SHP77 treated with DMSO at 0.1 percent for 48 hours (cell line): ENCODE measurements at regions not wholly inside any gene's neighbourhood (a gene's known extent, or its start where the extent isn't known, plus 50 kb on each side); places are given as distances from the start of the nearest gene placed in this dataset.
"Not testable (repeated sequence)": the region's sequence is repeated elsewhere in the genome, so short reads cannot be mapped to it uniquely, and the experiment has no call there.

ENCODE experiments used
- DNase-seq: peaks from one replicate; lab custom pipeline; 2025; lab: John Stamatoyannopoulos, UW

- no peak for DNase-seq
Observed at GRCh38 chr4:14115106-14115505, 487.6 kb upstream of the BOD1L1 start.

- DNase-seq = no peak
Observed at GRCh38 chr4:14117575-14118238, 490.2 kb upstream of the BOD1L1 start.

- DNase-seq = no peak
Observed at GRCh38 chr4:14124816-14125215, 497.3 kb upstream of the BOD1L1 start.

GRCh38 chr4:14125375-14126129 lies 498.0 kb upstream of the BOD1L1 start:
- no peak for DNase-seq

GRCh38 chr4:14130551-14130950 lies 503.0 kb upstream of the BOD1L1 start:
- DNase-seq = no peak

- DNase-seq = no peak
Observed at GRCh38 chr4:14131335-14131734, 503.8 kb upstream of the BOD1L1 start.

- no peak for DNase-seq
Observed at GRCh38 chr4:14132301-14132700, 504.8 kb upstream of the BOD1L1 start.

- DNase-seq = no peak
Observed at GRCh38 chr4:14138106-14138505, 510.6 kb upstream of the BOD1L1 start.

- no peak for DNase-seq
Observed at GRCh38 chr4:14143892-14144291, 516.4 kb upstream of the BOD1L1 start.

- no peak for DNase-seq
Observed at GRCh38 chr4:14149176-14150053, 521.9 kb upstream of the BOD1L1 start.

GRCh38 chr4:14151101-14151500 lies 523.6 kb upstream of the BOD1L1 start:
- DNase-seq = no peak

- DNase-seq = no peak
Observed at GRCh38 chr4:14152834-14153519, 525.5 kb upstream of the BOD1L1 start.

GRCh38 chr4:14155803-14156202 lies 528.3 kb upstream of the BOD1L1 start:
- DNase-seq = no peak

- no peak for DNase-seq
Observed at GRCh38 chr4:14157262-14157661, 529.7 kb upstream of the BOD1L1 start.

GRCh38 chr4:14165222-14165920 lies 537.8 kb upstream of the BOD1L1 start:
- DNase-seq = no peak

- no peak for DNase-seq
Observed at GRCh38 chr4:14167876-14168510, 540.5 kb upstream of the BOD1L1 start.

- no peak for DNase-seq
Observed at GRCh38 chr4:14168919-14169318, 541.4 kb upstream of the BOD1L1 start.

- no peak for DNase-seq
Observed at GRCh38 chr4:14169460-14169859, 541.9 kb upstream of the BOD1L1 start.

GRCh38 chr4:14169940-14170339 lies 542.4 kb upstream of the BOD1L1 start:
- DNase-seq = not testable (repeated sequence)

- DNase-seq = no peak
Observed at GRCh38 chr4:14176613-14177012, 549.1 kb upstream of the BOD1L1 start.

GRCh38 chr4:14177987-14178386 lies 550.5 kb upstream of the BOD1L1 start:
- DNase-seq = no peak
